ENCODE measurements at regions not wholly inside any gene's neighbourhood (a gene's known extent, or its start where the extent isn't known, plus 50 kb on each side); places are given as distances from the start of the nearest gene placed in this dataset.

DNA sequence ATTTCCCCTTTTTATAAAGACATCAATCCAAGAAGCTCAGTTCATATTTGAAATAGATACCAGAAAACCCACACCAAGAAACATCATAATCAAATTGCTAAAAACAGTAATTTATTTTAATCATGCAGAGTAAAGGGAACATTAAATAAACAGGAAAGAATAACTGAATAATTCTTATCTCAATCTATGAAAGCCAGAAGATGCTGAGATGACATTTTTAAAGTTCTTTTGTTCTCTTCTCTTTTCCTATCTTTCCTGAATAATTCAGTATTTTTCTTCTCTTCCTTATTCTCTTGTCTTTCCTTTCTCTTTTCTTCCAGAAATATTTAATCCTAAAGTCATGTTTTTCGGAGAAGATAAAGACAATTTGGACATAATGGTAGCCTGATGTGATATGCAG is 259.0 kb upstream of the OPRM1 start:
- DNase-seq, result no peak

DNA sequence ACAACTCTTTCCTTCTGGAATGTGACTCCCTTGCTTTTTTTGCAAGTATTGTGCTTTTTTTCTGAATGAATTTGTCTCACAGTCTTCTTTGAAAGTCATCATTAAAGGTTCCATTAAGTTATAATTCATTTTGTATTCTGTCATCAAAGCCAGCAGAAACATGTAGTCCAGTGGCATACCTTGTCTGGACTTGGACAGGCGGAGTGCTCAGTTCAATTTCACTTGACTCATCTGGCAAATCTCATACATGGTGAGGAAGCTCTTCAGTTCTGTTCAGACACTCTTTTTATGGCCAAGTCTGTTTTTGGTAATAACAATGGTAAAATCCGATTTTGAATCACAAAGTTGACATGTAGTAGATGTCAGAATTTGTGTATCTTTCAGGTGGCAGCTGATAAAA is 260.8 kb upstream of the OPRM1 start:
- no peak for DNase-seq

DNA sequence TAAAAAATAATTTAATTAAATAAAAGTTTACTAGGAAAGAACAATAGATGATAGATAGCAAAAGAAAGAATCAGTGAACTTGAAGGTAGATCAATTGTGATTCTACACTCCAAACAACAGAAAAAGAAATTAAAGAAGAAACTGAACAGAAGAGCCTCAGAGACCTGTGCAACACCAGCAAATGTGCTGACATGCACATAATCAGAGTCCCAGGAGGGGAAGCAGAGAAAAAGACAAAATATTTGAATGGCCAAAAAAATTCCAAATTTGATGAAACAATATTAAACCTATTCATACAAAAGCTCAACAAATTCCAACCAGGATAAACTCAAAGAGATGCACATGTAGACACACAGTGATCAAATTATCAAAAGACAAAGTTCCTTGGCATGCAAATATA is 267.5 kb upstream of the OPRM1 start:
- DNase-seq, result no peak

DNA sequence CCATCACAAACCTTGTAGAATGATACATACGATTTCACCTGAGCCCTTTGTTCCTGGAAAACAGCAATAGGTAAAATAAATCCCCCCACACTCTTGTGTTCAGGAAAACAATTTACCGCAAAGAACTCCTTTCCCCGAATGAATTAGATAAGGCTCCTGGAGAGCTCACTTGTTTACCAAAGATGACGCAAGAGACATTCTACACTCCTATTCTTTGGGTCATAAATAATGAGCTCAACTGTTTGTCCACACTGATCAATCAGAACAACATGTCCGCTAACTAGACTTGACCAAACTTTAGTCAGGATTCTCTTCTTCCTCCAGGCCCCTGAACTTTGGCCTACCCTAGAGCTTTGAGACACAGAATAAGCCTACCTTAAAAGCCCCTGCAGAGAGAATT is 271.9 kb upstream of the OPRM1 start:
- no peak for DNase-seq

DNA sequence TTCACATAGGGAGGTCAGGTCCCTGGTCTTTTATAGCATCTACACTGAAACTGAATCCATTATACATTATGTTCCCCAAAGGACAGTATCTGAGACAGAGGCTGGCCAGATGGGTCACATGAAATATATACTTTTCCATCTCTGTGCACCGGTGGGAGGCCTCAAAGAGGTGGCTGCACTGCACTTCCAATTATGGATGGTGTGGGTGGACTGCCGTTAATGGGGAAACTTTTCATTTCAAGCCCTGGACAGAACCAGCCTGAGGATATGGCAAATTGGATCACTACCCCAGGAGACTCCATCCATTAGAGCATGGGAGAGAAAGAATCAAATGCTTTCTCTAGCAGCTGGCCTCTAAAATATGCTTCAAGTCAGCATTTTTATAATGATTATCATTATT is 280.5 kb upstream of the OPRM1 start:
- no peak for DNase-seq

DNA sequence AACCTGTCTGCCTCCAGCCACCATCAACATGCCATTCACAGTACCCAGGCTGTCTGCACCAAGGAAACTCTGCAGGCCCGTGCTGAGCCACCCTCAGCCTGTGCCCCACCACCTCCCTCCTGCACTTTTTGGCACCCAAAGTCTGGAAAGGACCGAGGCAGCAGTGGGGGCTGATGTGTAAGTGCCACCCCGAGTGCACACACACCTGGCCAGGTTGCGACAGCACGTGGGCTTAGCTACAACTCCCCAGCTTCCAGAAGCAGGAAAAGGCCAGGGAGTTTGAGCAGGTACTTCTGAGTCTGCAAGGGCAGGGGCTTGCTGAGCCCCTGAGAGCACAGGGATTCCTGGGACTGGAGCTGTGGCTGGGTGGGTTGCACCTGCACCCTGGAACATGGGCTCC is 303.3 kb upstream of the OPRM1 start:
- no peak for DNase-seq

DNA sequence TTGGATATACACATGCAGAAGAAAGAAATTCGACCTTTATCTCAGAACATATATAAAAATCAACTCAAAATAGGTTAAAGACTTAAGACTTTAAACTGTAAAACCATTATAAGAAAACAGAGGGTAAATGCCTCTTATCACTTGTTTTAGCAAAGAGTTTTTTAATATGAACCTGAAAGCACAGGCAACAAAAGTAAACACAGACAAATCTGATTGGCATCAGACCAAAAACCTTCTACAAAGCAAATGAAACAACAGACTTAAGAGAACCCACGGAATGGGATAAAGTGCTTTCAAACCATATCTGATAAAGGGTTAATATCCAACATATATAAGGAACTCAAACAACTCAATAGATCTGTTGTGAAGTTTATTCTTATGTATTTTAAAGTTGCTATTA is 309.9 kb upstream of the OPRM1 start:
- no peak for DNase-seq

DNA sequence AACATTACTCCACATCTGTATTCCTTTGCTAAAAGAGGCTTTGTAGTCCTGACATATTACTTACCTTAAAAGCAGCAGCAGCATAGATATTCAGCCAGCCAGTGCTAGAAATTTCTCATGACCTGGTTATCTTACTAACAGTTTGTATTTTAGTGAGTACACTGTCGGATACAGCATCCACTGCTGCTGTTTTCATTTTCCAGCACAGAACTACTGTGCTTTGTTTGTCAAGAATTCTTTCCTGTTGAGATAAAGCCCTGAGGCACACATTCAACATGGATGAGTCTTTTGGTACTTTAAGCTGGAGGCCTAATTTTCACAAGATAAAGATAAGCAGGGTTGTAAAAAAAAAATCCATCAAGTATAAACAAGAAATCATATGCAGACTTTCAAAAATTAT is 311.2 kb upstream of the OPRM1 start:
- DNase-seq, result no peak

DNA sequence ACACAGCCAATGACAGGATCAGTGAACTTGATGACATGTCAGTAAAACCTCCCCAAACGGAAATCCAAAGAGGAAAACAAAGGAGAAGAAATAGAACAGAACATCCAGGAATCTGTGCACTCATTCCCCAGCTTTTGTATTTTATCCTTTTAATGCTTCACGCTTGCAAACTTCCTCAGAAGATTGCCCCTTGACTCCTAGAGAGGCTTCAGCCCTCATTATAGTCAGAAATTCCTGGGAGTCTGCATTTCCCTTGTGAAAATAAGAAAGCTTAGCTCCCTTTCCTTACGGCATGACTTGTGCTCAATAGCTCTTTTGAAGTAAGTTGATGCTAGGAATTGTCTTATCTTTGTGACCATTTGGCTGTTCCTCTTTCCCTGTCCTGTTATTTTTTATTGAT is 313.6 kb upstream of the OPRM1 start:
- no peak for DNase-seq

DNA sequence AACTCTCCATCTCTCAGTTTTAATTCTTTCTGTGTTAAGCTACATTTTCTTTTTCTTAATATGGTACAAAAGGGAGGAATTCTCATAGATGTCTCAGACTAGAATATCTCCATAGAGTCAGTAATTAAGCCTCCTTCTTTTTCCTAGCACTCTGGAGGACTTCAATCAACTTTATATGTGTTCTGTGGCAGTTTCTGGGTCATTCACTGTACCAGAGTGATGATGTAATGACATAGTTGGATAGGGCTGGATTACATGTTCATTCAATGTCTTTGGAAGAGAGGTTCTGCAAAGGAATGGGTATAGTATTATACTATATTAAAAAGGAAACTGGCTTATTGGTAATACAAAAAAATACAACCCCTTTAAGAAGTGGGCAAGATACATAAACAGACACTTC is 318.3 kb upstream of the OPRM1 start:
- DNase-seq, result no peak

DNA sequence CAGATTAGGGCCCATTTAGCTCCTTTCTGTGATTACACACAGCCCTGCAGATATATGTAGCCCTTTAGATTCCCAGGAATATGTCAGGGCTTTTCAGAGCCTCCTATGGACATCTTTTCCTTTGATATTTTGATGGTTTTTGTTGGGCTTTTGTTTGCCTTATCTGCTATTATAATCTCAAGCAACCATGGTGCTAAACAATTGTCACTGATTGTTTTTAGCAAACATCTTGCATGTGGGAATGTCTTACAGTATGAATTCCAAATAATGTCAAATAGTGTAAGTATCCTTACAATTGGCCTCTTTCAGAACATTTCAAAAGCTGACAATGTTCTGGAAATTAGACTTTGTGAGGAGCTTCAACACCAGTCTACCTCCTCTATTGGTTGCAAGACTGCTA is 333.6 kb upstream of the OPRM1 start:
- DNase-seq, result no peak

DNA sequence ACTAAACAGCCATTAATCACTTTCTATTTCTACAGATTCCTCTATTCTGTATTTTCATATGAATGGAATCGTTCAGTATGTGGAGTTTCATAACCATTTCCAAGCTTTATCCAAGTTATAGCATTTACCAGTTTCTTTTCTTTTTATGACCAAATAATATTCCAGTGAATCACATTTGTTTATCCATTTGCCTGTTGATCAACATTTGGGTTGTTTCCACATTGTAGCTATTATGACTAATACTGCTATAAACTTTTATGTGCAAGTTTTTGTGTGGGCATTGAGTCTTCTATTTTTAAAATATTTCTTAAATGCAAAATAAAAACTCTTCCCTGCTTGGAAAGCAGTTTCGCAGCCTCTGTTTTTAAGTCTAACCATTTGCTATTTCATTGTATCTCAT is 336.4 kb upstream of the OPRM1 start:
- no peak for DNase-seq

DNA sequence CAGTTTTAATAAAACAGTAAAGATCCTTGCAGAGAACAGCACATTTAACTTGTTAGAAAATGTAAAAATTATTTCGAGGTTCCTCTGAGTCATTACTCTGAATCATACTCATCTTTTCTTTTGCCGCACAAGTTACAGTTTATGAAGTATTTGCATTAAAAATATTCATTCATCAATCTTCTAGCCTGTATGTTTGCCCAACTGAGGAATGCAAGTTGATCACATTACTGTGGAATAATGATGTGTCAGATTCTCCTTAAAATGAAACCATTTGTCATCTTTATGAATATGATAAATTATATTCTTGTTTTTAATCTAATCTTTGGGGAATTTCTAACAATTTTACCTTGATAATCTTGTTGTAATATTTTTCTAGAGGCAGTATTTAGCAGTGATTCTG is 340.4 kb upstream of the OPRM1 start:
- DNase-seq, result no peak

DNA sequence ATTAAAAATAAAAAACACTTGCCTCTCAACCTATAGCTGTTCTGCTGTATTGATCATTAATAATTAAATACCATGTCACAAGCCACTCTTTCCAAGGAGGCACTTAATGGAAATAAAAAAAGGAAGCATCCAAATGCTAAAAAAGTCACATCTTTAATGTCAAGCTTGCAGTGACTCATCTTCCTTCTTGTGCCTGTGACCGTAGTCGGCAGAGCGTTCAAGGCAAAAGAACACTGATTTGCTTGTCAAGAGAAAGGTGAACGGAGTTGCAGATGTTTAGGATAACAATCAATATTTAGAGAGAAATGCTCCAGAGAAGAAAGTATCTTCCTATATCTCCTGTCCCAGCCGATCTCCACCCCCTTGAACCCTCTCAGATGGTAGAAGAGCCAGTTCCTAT is 341.0 kb upstream of the OPRM1 start:
- DNase-seq, result no peak

DNA sequence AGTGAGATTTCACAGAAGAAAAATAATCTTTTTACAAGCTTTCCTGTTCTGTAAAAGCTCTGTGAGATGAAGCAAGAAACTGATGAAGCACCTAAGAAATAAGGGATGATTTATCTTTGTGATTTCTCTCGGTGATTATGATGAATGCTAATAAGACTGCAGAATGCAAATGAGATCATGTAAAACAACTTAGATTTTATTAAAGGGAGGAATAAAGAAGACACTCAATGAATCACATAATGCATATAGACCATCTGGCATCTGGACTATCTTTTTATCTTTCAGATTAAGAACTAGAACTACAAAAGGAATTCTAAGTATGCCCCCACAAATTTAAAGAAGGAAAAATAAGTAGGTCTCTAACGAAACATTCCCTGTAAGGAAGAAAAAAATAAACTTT is 361.5 kb upstream of the OPRM1 start:
- DNase-seq, result no peak

DNA sequence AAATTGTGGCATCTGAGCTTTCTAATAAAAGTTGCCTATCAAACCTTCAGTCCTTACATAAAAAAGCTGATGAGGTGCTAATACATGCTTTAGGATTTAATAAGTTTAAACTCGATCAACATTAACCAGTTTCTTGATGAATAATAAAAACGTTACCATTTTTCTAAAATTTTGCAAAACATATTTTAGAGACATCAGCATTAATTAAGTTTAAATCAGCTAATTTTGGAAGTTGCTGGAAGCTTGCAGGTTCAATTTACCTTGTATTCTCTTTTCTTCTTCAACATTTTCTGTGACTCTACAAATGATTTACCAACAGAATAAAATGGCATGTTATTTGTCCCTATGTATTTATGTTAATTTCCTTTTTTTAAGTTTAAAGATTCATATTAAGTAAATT is 365.3 kb upstream of the OPRM1 start:
- no peak for DNase-seq

DNA sequence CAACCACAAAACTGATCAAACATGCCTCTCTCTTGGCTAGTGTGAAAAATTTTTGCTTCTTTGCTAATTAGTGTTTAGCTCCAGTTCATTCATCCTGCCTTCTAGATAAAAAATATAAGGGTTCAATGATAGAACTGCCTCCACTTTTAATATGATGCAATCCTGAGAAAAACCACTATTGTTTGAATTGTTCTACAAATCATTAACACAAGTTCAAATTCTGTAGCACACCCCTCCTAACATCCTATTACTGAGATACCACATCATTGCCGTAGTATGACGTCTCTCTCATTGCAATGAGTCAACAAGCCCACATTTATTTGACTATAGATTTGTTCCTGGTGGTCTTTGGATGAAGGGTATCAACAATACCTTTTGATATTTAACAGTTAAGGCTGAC is 365.8 kb upstream of the OPRM1 start:
- no peak for DNase-seq

DNA sequence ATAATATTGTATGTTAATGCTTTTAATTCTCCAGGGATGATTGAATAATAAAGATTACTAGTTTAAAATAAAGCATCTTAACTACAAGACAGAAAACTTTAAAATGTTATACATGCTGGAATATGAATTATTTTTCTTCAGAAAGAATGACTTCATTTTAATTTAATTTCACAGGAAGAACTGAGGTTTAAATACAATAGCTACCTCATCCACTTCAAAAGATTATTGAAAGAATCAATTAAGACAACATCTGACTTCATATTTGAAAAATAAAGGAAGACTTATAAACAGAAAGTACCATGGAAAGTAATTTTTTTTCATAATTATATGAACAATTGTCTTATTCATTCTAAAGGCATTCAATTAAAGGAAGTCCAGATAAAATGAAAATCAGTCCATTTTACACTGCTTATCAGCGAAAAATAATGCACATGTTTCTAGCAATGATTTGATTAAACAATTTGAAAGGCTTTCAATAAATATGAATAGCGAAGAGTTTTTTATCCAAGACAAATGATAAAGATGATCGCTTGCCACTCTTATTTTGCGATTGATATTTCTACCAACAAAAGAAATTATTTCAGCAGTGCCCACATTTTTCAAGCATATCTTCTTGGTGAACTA is 368.5 kb upstream of the OPRM1 start:
- DNase-seq, result no peak

DNA sequence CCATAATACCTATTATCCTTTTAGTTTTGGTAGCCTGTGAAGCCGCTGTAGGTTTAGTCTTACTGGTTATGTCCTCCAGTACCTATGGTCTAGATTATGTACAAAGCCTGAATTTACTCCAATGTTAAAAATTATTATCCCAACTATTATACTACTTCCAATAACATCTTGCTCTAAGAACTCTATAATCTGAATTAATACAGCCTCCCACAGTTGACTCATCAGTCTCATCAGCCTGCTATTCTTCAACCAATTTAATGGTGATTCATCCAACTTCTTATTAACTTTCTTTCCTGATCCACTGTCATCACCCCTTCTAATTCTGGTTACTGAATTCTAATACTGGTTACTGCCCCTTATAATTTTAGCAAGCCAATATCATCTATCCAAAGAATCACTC is 370.3 kb upstream of the OPRM1 start:
- DNase-seq, result no peak

DNA sequence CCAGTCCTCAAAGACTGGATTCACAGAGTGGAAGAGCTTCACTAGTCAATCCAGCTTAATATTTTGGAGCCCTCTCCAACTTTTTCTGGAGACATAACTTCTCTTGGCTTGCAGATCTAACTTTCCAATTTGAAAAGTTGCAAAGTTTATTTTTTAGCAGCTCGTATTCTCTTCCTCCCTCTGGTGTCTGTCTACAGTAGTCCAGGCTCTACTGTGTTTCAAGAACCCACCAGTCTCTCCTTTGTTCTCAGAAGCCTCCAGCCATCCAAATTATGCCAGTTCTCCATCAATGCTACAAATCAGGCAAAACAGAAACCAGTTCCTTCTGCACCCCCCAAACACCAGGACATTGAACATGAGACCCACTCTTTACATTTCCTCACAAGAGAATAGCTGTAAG is 376.1 kb upstream of the OPRM1 start:
- no peak for DNase-seq

DNA sequence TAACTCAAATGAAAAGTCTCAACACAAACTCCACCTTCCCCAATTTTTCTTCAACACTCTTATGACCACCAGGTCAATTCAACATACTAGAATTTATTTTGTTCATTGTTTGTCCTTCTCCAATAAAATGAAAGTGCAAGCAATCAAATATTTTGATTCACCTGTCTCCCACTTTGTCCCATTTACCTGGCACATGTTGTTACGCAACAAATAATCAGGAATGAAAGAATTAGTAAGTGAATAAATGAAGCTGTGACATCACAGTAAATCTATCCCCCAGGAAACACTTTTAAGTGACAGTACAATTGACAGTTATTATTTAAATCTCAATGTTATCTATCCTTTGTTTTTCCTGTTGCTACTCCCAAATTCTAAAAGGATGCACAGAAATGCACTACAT is 393.7 kb upstream of the OPRM1 start:
- no peak for DNase-seq

DNA sequence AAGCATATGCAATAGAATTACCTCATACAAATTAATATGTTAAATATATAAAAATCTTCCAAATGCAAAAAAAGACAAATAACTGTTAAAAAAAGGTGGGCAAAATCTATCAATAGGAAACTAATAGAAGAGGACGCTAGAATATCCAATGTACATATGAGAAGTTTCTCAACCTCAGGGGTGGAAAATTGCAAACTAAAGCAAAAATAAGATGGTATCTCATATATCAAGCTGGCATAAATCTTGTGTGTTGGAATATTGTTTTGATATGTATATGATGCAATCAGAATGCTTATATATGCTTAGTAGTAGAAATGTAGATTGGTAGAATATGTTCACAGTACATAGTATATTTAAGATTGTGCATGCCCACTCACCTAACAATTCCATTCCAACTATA is 395.0 kb upstream of the OPRM1 start:
- DNase-seq, result no peak

DNA sequence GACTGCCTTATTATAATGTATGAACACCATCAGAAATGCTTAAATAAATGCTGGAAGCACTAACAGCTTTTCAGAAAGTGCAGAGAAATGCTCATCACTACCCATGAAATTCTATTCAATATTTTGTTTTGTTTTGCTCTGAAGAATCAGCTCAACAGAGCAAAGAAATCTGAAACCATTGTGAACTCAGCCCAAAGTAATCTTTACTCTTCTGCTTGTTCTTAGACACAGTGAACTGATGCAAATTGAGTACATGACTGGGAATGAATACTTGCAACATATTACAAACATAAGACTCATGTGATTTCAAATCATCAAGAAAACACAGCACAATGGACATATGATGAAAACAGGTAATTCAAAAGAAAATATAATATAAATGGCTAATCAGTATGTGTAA is 404.6 kb upstream of the OPRM1 start:
- no peak for DNase-seq

DNA sequence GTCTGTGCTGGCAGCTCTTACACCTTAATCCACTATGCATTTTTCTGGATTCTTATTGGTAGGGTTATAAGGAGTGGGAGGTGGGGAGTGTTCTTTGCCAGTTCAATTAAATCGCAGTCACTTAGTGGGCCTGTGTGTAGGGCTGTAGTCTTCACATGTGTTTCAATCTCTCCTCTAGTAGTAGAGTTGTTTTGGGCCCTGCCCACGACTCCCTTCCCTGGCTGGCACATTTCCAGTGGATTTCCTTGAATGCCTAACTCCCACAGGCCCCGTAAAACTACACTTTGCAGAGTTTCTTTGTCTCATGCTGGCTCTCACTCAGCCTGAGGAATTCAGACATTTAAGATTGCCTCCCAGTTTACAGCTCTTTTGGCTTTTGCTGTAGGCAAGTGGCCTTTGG is 414.0 kb upstream of the OPRM1 start:
- DNase-seq, result no peak

DNA sequence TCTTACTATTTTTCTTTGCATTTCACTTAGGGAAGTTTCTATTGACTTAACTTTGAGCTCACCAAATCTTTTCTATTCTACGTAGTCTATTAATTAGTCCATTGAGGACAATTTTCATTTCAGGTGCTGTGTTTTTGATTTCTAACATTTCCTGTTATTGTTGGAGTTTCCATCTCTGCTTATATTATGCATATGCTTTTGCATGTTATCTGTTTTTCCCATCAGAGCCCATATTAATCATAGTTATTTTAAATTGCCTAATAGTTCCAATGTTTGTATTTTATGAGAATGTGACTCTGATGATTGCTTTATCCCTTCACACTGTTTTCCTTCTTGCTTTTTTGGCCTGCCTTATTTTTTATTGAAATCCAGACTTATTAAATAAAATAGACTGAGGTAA is 414.5 kb upstream of the OPRM1 start:
- DNase-seq, result no peak

DNA sequence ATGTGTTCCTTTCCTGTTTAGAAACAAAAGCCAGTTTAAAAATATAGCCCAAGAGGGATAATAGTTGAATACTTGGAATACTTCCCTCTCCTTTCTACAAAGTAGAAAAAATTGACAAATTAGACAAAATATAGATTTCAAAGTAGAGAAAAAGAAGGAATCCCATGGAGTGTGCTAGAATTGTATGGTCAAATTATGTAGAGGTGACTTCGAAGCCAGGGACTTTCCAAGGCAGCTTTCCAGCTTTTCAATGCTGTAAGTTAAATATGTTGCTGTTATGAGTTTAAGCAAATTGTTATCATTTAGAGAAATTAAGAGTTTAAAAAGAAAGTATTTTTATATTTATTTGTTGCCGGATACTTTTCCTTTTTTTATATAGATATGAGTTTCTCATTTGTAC is 415.5 kb upstream of the OPRM1 start:
- no peak for DNase-seq

All from NCI-H1417 treated with DMSO at 0.1 percent for 48 hours (cell line).